ENCODE measurements at regions not wholly inside any gene's neighbourhood (a gene's known extent, or its start where the extent isn't known, plus 50 kb on each side); places are given as distances from the start of the nearest gene placed in this dataset.

DNA sequence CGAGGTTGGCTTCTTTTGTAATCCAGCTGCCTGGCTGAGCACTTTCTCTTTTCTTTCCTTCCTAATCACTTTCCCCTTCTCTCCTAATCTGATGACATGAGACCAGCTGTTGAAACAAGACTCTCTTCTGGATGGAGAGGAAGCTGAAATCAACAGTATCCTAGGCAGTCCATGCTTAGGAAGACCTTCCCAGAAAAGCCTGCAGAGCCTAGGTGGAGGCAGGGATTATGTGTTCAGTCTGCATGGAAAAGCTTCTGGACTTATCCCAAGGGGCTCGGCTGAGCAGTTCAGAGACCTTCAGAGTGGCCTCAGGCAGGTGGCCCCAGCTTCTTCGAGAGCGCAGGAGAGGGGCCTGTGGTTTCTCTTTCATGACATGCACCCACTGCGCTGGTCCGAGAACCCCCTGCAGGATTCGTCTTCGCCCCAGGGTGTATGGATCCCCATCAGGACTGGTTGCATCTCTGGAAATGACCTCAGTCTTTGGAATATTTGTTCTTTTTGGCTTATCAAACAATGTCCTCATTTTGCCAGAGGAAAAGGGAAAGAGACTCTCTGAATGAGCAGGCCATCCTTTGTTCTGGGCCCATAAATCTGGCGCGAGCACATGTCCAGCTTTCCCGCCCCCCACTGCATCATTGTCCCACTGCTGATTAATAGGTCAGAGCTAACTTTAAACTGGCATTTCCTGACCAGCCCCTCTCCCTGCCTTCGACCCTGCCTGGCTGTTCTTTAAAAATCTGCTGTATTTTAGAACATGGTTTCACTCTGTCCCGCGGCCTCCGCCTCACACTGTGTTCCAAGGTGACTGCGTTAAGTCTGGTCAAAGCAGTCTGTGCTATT is 177.9 kb upstream of the KLF4 start:
- TF ChIP-seq EP300 (IDR thresholded peaks at IDR 0.05) (no peak), POLR2A (IDR thresholded peaks at IDR 0.05) (no peak)
- TF ChIP-seq, protein P1, sequence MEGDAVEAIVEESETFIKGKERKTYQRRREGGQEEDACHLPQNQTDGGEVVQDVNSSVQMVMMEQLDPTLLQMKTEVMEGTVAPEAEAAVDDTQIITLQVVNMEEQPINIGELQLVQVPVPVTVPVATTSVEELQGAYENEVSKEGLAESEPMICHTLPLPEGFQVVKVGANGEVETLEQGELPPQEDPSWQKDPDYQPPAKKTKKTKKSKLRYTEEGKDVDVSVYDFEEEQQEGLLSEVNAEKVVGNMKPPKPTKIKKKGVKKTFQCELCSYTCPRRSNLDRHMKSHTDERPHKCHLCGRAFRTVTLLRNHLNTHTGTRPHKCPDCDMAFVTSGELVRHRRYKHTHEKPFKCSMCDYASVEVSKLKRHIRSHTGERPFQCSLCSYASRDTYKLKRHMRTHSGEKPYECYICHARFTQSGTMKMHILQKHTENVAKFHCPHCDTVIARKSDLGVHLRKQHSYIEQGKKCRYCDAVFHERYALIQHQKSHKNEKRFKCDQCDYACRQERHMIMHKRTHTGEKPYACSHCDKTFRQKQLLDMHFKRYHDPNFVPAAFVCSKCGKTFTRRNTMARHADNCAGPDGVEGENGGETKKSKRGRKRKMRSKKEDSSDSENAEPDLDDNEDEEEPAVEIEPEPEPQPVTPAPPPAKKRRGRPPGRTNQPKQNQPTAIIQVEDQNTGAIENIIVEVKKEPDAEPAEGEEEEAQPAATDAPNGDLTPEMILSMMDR (IDR thresholded peaks at IDR 0.05) = no peak
- no peaks in the 10 kb centered on the region for H3K36me3 ChIP-seq
- intact Hi-C loops (cut with DNase I) = no loop called here
- H3K27me3 ChIP-seq = no peaks in the 10 kb centered on the region
- no peak overlapping the region for H3K4me3 ChIP-seq
- no peak overlapping the region for H3K27ac ChIP-seq
- no peak for DNase-seq
- no peaks in the 10 kb centered on the region for H3K9me3 ChIP-seq
- H3K4me1 ChIP-seq (ENCODE audit: insufficient read depth) = no peaks in the 10 kb centered on the region
- 72 to 80% (median 78%) methylated on average over 16 of the region's 16 CpGs for WGBS, 3 donors

GRCh38 chr9:107665057-107665456 is 175.5 kb upstream of the KLF4 start:
- TF ChIP-seq, protein P1 (IDR thresholded peaks at IDR 0.05) = no peak
- TF ChIP-seq POLR2A (IDR thresholded peaks at IDR 0.05) (no peak), EP300 (IDR thresholded peaks at IDR 0.05) (no peak)
- 74 to 84% (median 76%) methylated on average over 4 of the region's 4 CpGs for WGBS, 3 donors
- H3K4me3 ChIP-seq = no peak overlapping the region

DNA sequence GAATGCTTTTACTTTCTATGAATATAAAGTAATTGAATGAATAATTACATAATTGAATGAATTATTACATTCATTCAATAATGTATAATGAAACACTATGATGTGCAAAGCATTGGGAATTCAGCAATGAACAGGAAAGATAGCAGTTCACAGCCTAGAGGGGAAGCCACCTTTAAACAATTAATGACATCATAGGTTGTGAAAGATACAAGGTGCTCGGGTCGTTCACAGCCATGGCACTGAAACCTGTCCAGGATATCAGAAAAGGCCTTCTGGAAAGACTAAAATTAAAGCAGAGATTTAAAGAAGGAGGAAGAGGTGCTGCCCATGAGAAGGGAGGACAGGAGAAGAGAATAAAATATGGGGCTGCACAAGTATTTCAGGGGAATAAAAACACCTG is 171.4 kb upstream of the KLF4 start:
- no peak for DNase-seq
- no peaks in the 10 kb centered on the region for H3K9me3 ChIP-seq
- TF ChIP-seq, protein P1 (IDR thresholded peaks at IDR 0.05) = no peak
- TF ChIP-seq EP300 (IDR thresholded peaks at IDR 0.05) = no peak
- no peak for TF ChIP-seq POLR2A (IDR thresholded peaks at IDR 0.05)
- H3K36me3 ChIP-seq = no peaks in the 10 kb centered on the region
- WGBS, 3 donors = 46 to 62% (median 61%) methylated on average over 2 of the region's 2 CpGs
- no peak overlapping the region for H3K4me3 ChIP-seq
- H3K27ac ChIP-seq = no peak overlapping the region
- intact Hi-C loops (cut with DNase I) = no loop called here
- H3K27me3 ChIP-seq = no peaks in the 10 kb centered on the region
- H3K4me1 ChIP-seq (ENCODE audit: insufficient read depth) = no peaks in the 10 kb centered on the region

More at GRCh38 chr9:107665057-107665456, 175.5 kb upstream of the KLF4 start:
- DNase-seq = no peak
- intact Hi-C loops (cut with DNase I) = no loop called here
- no peaks in the 10 kb centered on the region for H3K9me3 ChIP-seq
- no peaks in the 10 kb centered on the region for H3K4me1 ChIP-seq (ENCODE audit: insufficient read depth)
- no peaks in the 10 kb centered on the region for H3K36me3 ChIP-seq
- H3K27me3 ChIP-seq = no peaks in the 10 kb centered on the region
- H3K27ac ChIP-seq = no peak overlapping the region

- H3K4me3 ChIP-seq = no peak overlapping the region
- no peak for DNase-seq
- no peak overlapping the region for H3K27ac ChIP-seq
- no peak for TF ChIP-seq POLR2A (IDR thresholded peaks at IDR 0.05)
- TF ChIP-seq EP300 (IDR thresholded peaks at IDR 0.05) = no peak
- TF ChIP-seq, protein P1 (IDR thresholded peaks at IDR 0.05) = no peak
- H3K9me3 ChIP-seq = no peaks in the 10 kb centered on the region
- H3K36me3 ChIP-seq = no peaks in the 10 kb centered on the region
- intact Hi-C loops (cut with DNase I) = no loop called here
- no peaks in the 10 kb centered on the region for H3K4me1 ChIP-seq (ENCODE audit: insufficient read depth)
- H3K27me3 ChIP-seq = no peaks in the 10 kb centered on the region
- WGBS, 3 donors = 62 to 69% (median 63%) methylated on average over 4 of the region's 4 CpGs
Measured at GRCh38 chr9:107653263-107653821, 163.8 kb upstream of the KLF4 start.
